ENCODE measurements at regions not wholly inside any gene's neighbourhood (a gene's known extent, or its start where the extent isn't known, plus 50 kb on each side); places are given as distances from the start of the nearest gene placed in this dataset.

- TF ChIP-seq, protein P1, sequence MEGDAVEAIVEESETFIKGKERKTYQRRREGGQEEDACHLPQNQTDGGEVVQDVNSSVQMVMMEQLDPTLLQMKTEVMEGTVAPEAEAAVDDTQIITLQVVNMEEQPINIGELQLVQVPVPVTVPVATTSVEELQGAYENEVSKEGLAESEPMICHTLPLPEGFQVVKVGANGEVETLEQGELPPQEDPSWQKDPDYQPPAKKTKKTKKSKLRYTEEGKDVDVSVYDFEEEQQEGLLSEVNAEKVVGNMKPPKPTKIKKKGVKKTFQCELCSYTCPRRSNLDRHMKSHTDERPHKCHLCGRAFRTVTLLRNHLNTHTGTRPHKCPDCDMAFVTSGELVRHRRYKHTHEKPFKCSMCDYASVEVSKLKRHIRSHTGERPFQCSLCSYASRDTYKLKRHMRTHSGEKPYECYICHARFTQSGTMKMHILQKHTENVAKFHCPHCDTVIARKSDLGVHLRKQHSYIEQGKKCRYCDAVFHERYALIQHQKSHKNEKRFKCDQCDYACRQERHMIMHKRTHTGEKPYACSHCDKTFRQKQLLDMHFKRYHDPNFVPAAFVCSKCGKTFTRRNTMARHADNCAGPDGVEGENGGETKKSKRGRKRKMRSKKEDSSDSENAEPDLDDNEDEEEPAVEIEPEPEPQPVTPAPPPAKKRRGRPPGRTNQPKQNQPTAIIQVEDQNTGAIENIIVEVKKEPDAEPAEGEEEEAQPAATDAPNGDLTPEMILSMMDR (IDR thresholded peaks at IDR 0.05): no peak
- TF ChIP-seq ZFX (IDR thresholded peaks at IDR 0.05; ENCODE audit: borderline replicate concordance): no peak
These were observed 513.4 kb upstream of the GRM3 start for GRCh38 chr7:86130268-86130667.
